ENCODE measurements at regions not wholly inside any gene's neighbourhood (a gene's known extent, or its start where the extent isn't known, plus 50 kb on each side); places are given as distances from the start of the nearest gene placed in this dataset.

- H3K4me1 ChIP-seq (ENCODE audit: low read length) = peaks cover 10% of the 10 kb centered on the region
- no peak overlapping the region for H2AFZ ChIP-seq (ENCODE audit: low read length)
- DNase-seq = no peak
- no peaks in the 10 kb centered on the region for H4K20me1 ChIP-seq (ENCODE audit: insufficient read depth, low read depth, low read length)
- no peaks in the 10 kb centered on the region for H3K9me3 ChIP-seq (ENCODE audit: low read length)
- H3K9me2 ChIP-seq (replicated peaks; ENCODE audit: insufficient read depth, low read length) = no peaks in the 10 kb centered on the region
- no peaks in the 10 kb centered on the region for H3K27me3 ChIP-seq (ENCODE audit: low read length)
- no peak overlapping the region for H3K4me3 ChIP-seq (ENCODE audit: low read length)
- H3K36me3 ChIP-seq (ENCODE audit: insufficient read depth, low read length) = no peaks in the 10 kb centered on the region
- H3K4me2 ChIP-seq (ENCODE audit: low read depth, low read length, poor library complexity, severe bottlenecking) = no peak overlapping the region
- H3K27ac ChIP-seq (ENCODE audit: low read length) = no peak overlapping the region
- H3K9ac ChIP-seq (ENCODE audit: low read length) = no peak overlapping the region
- no peaks in the 10 kb centered on the region for H3K79me2 ChIP-seq (ENCODE audit: low read length)
Measured at GRCh38 chr6:223136-223535, 69.2 kb upstream of the DUSP22 start.

- Histone ChIP-seq H3K4me3 (ENCODE audit: low read length) (no peak overlapping the region), H3K4me2 (ENCODE audit: low read depth, low read length, poor library complexity, severe bottlenecking) (no peak overlapping the region), H3K79me2 (ENCODE audit: low read length) (no peaks in the 10 kb centered on the region), H3K4me1 (ENCODE audit: low read length) (peaks cover 4% of the 10 kb centered on the region), H2AFZ (ENCODE audit: low read length) (no peak overlapping the region), H3K9me2 (replicated peaks; ENCODE audit: insufficient read depth, low read length) (no peaks in the 10 kb centered on the region), H4K20me1 (ENCODE audit: insufficient read depth, low read depth, low read length) (no peaks in the 10 kb centered on the region), H3K9ac (ENCODE audit: low read length) (no peak overlapping the region), H3K27me3 (ENCODE audit: low read length) (no peaks in the 10 kb centered on the region), H3K27ac (ENCODE audit: low read length) (no peak overlapping the region), H3K9me3 (ENCODE audit: low read length) (no peaks in the 10 kb centered on the region), H3K36me3 (ENCODE audit: insufficient read depth, low read length) (no peaks in the 10 kb centered on the region)
- DNase-seq = no peak
Measured at GRCh38 chr6:223763-224162, 68.5 kb upstream of the DUSP22 start.

GRCh38 chr6:224350-224749 lies 67.9 kb upstream of the DUSP22 start:
- Histone ChIP-seq H3K27ac (ENCODE audit: low read length) (no peak overlapping the region), H3K9ac (ENCODE audit: low read length) (no peak overlapping the region)

GRCh38 chr6:225121-225721 lies 67.1 kb upstream of the DUSP22 start:
- Histone ChIP-seq H2AFZ (ENCODE audit: low read length) (no peak overlapping the region), H4K20me1 (ENCODE audit: insufficient read depth, low read depth, low read length) (no peaks in the 10 kb centered on the region), H3K9me3 (ENCODE audit: low read length) (no peaks in the 10 kb centered on the region), H3K79me2 (ENCODE audit: low read length) (no peaks in the 10 kb centered on the region), H3K4me2 (ENCODE audit: low read depth, low read length, poor library complexity, severe bottlenecking) (no peak overlapping the region), H3K36me3 (ENCODE audit: insufficient read depth, low read length) (no peaks in the 10 kb centered on the region), H3K27me3 (ENCODE audit: low read length) (no peaks in the 10 kb centered on the region), H3K4me1 (ENCODE audit: low read length) (no peaks in the 10 kb centered on the region; the same call in 1 of the 2 replicates), H3K9ac (ENCODE audit: low read length) (no peak overlapping the region), H3K27ac (ENCODE audit: low read length) (no peak overlapping the region), H3K4me3 (ENCODE audit: low read length) (no peak overlapping the region), H3K9me2 (replicated peaks; ENCODE audit: insufficient read depth, low read length) (no peaks in the 10 kb centered on the region)
- no peak for DNase-seq

More at GRCh38 chr6:224350-224749, 67.9 kb upstream of the DUSP22 start:
- H3K27me3 ChIP-seq (ENCODE audit: low read length) = no peaks in the 10 kb centered on the region
- H3K4me3 ChIP-seq (ENCODE audit: low read length) = no peak overlapping the region
- peaks cover 3% of the 10 kb centered on the region for H3K4me1 ChIP-seq (ENCODE audit: low read length)
- H3K9me2 ChIP-seq (replicated peaks; ENCODE audit: insufficient read depth, low read length) = no peaks in the 10 kb centered on the region
- no peak for DNase-seq
- H2AFZ ChIP-seq (ENCODE audit: low read length) = no peak overlapping the region
- no peaks in the 10 kb centered on the region for H4K20me1 ChIP-seq (ENCODE audit: insufficient read depth, low read depth, low read length)
- no peaks in the 10 kb centered on the region for H3K36me3 ChIP-seq (ENCODE audit: insufficient read depth, low read length)
- no peak overlapping the region for H3K4me2 ChIP-seq (ENCODE audit: low read depth, low read length, poor library complexity, severe bottlenecking)
- H3K9me3 ChIP-seq (ENCODE audit: low read length) = no peaks in the 10 kb centered on the region
- H3K79me2 ChIP-seq (ENCODE audit: low read length) = no peaks in the 10 kb centered on the region

- Histone ChIP-seq H3K4me3 (ENCODE audit: low read length) (no peak overlapping the region), H3K27ac (ENCODE audit: low read length) (no peak overlapping the region), H3K27me3 (ENCODE audit: low read length) (no peaks in the 10 kb centered on the region), H3K36me3 (ENCODE audit: insufficient read depth, low read length) (no peaks in the 10 kb centered on the region), H3K9me2 (replicated peaks; ENCODE audit: insufficient read depth, low read length) (no peaks in the 10 kb centered on the region), H3K4me2 (ENCODE audit: low read depth, low read length, poor library complexity, severe bottlenecking) (no peak overlapping the region), H3K9me3 (ENCODE audit: low read length) (no peaks in the 10 kb centered on the region), H2AFZ (ENCODE audit: low read length) (no peak overlapping the region), H3K9ac (ENCODE audit: low read length) (no peak overlapping the region), H3K4me1 (ENCODE audit: low read length) (no peaks in the 10 kb centered on the region; the same call in 1 of the 2 replicates), H3K79me2 (ENCODE audit: low read length) (no peaks in the 10 kb centered on the region), H4K20me1 (ENCODE audit: insufficient read depth, low read depth, low read length) (no peaks in the 10 kb centered on the region)
- DNase-seq = no peak
Measured at GRCh38 chr6:225907-226306, 66.4 kb upstream of the DUSP22 start.

GRCh38 chr6:226516-227073 lies 65.7 kb upstream of the DUSP22 start:
- Histone ChIP-seq H3K9ac (ENCODE audit: low read length) (no peak overlapping the region), H3K4me2 (ENCODE audit: low read depth, low read length, poor library complexity, severe bottlenecking) (no peak overlapping the region)

GRCh38 chr6:227074-227782 lies 65.1 kb upstream of the DUSP22 start:
- Histone ChIP-seq H2AFZ (ENCODE audit: low read length) (no peak overlapping the region), H3K27ac (ENCODE audit: low read length) (no peak overlapping the region), H3K27me3 (ENCODE audit: low read length) (no peaks in the 10 kb centered on the region), H4K20me1 (ENCODE audit: insufficient read depth, low read depth, low read length) (no peaks in the 10 kb centered on the region), H3K36me3 (ENCODE audit: insufficient read depth, low read length) (no peaks in the 10 kb centered on the region), H3K9me2 (replicated peaks; ENCODE audit: insufficient read depth, low read length) (no peaks in the 10 kb centered on the region), H3K9me3 (ENCODE audit: low read length) (no peaks in the 10 kb centered on the region), H3K4me2 (ENCODE audit: low read depth, low read length, poor library complexity, severe bottlenecking) (no peak overlapping the region), H3K4me1 (ENCODE audit: low read length) (no peaks in the 10 kb centered on the region), H3K4me3 (ENCODE audit: low read length) (no peak overlapping the region), H3K9ac (ENCODE audit: low read length) (no peak overlapping the region), H3K79me2 (ENCODE audit: low read length) (no peaks in the 10 kb centered on the region)
- DNase-seq = no peak

More at GRCh38 chr6:226516-227073, 65.7 kb upstream of the DUSP22 start:
- Histone ChIP-seq H3K27me3 (ENCODE audit: low read length) (no peaks in the 10 kb centered on the region), H3K9me2 (replicated peaks; ENCODE audit: insufficient read depth, low read length) (no peaks in the 10 kb centered on the region), H3K36me3 (ENCODE audit: insufficient read depth, low read length) (no peaks in the 10 kb centered on the region), H3K79me2 (ENCODE audit: low read length) (no peaks in the 10 kb centered on the region), H3K4me1 (ENCODE audit: low read length) (no peaks in the 10 kb centered on the region), H2AFZ (ENCODE audit: low read length) (no peak overlapping the region), H3K9me3 (ENCODE audit: low read length) (no peaks in the 10 kb centered on the region), H4K20me1 (ENCODE audit: insufficient read depth, low read depth, low read length) (no peaks in the 10 kb centered on the region), H3K4me3 (ENCODE audit: low read length) (no peak overlapping the region), H3K27ac (ENCODE audit: low read length) (no peak overlapping the region)
- no peak for DNase-seq

- Histone ChIP-seq H2AFZ (ENCODE audit: low read length) (no peak overlapping the region), H3K9ac (ENCODE audit: low read length) (no peak overlapping the region), H3K4me3 (ENCODE audit: low read length) (no peak overlapping the region), H3K36me3 (ENCODE audit: insufficient read depth, low read length) (no peaks in the 10 kb centered on the region), H3K4me2 (ENCODE audit: low read depth, low read length, poor library complexity, severe bottlenecking) (no peak overlapping the region), H3K79me2 (ENCODE audit: low read length) (no peaks in the 10 kb centered on the region), H3K4me1 (ENCODE audit: low read length) (no peaks in the 10 kb centered on the region), H3K27ac (ENCODE audit: low read length) (no peak overlapping the region), H4K20me1 (ENCODE audit: insufficient read depth, low read depth, low read length) (no peaks in the 10 kb centered on the region), H3K9me2 (replicated peaks; ENCODE audit: insufficient read depth, low read length) (no peaks in the 10 kb centered on the region), H3K9me3 (ENCODE audit: low read length) (no peaks in the 10 kb centered on the region), H3K27me3 (ENCODE audit: low read length) (no peaks in the 10 kb centered on the region)
- no peak for DNase-seq
Measured at GRCh38 chr6:227812-228338, 64.4 kb upstream of the DUSP22 start.

Data from Karpas-422 (cell line).